Thyroid gland (tissue), 4 donors: ENCODE measurements at regions not wholly inside any gene's neighbourhood (a gene's known extent, or its start where the extent isn't known, plus 50 kb on each side); places are given as distances from the start of the nearest gene placed in this dataset.

Source experiments
- DNase-seq, 2 donors: peaks; one replicate each; pipeline ENCODE4 v3.0.0-alpha.2; 2019
- H3K27ac ChIP-seq, 3 donors: fragments of 200-600 bp; sonication (generic); 1 replicate in 2 of 3; 2 replicates in 1 of 3; pipeline ENCODE4 v1.5.1; 2016 to 2019; ENCODE audit warnings: mild to moderate bottlenecking in 1 of 3, moderate library complexity in 1 of 3
- H3K27me3 ChIP-seq: fragments of 200-600 bp; sonication (generic); one replicate; pipeline ENCODE4 v1.5.1; 2019
- H3K36me3 ChIP-seq, 2 donors: fragments of 200-600 bp; sonication (generic); one replicate each; pipeline ENCODE4 v1.5.1; 2016 to 2019
- H3K4me1 ChIP-seq, 2 donors: fragments of 200-600 bp; sonication (generic); one replicate each; pipeline ENCODE4 v1.5.1; 2017 to 2019
- H3K4me3 ChIP-seq, 3 donors: fragments of 200-600 bp; sonication (generic); replicated peaks in 1 of 3; 1 replicate in 2 of 3; 2 replicates in 1 of 3; pipeline ENCODE4 v1.5.1; 2016; ENCODE audit warnings: mild to moderate bottlenecking in 1 of 3
- H3K9me3 ChIP-seq: fragments of 200-600 bp; sonication (generic); one replicate; pipeline ENCODE4 v1.5.1; 2017
- CTCF ChIP-seq, 6 experiments: fragments of 200-600 bp in 3 of 6; fragments of 450-650 bp in 3 of 6; sonication (generic) in 3 of 6; IDR thresholded peaks; one replicate each; pipeline ENCODE4 v1.5.1; 2016 to 2019; ENCODE audit warnings: antibody characterized with exemption in 6 of 6, mild to moderate bottlenecking in 2 of 6, inconsistent platforms in 1 of 6, moderate library complexity in 1 of 6
- POLR2A ChIP-seq, 2 donors: fragments of 450-650 bp; IDR thresholded peaks; one replicate each; pipeline ENCODE4 v1.6.1; 2017; ENCODE audit warnings: antibody characterized with exemption in 2 of 2, mild to moderate bottlenecking in 2 of 2, moderate library complexity in 1 of 2
- WGBS, 2 donors: methylation state at CpG; one replicate each; pipeline ENCODE4 v1.1.5; 2017; 5-methylcytosine and 5-hydroxymethylcytosine counted together
- intact Hi-C: fragments of 100-400 bp; cut with DNase I; formaldehyde crosslinking; loops from one replicate; pipeline ENCODE4 v1.15.1; 2023

- TF ChIP-seq CTCF (IDR thresholded peaks at IDR 0.05) (no peak), POLR2A (IDR thresholded peaks at IDR 0.05) (no peak)
- Histone ChIP-seq H3K27ac (no peak overlapping the region), H3K4me1 (peaks cover 13 to 23% of the 10 kb centered on the region in 2 donors), H3K36me3 (no peaks in the 10 kb centered on the region), H3K4me3 (no peak overlapping the region), H3K9me3 (no peaks in the 10 kb centered on the region), H3K27me3 (no peaks in the 10 kb centered on the region)
- intact Hi-C loops: no loop called here
- 84 to 88% methylated on average over 3 of the region's 3 CpGs for WGBS, 2 donors
- no peak for DNase-seq
Measured at GRCh38 chr1:55990007-55990406, 589.4 kb downstream of the PLPP3 start.

GRCh38 chr1:55988963-55989452 is 590.4 kb downstream of the PLPP3 start:
- intact Hi-C loops: no loop called here
- TF ChIP-seq POLR2A (IDR thresholded peaks at IDR 0.05) (no peak), CTCF (IDR thresholded peaks at IDR 0.05) (no peak)
- no peaks in the 10 kb centered on the region for H3K9me3 ChIP-seq
- peaks cover 13 to 23% of the 10 kb centered on the region in 2 donors for H3K4me1 ChIP-seq
- H3K4me3 ChIP-seq: no peak overlapping the region
- WGBS, 2 donors: 95% methylated on average over 1 of the region's 1 CpG
- DNase-seq: no peak
- no peaks in the 10 kb centered on the region for H3K36me3 ChIP-seq
- H3K27me3 ChIP-seq: no peaks in the 10 kb centered on the region
- no peak overlapping the region for H3K27ac ChIP-seq

GRCh38 chr1:55987491-55988249 is 591.7 kb downstream of the PLPP3 start:
- Histone ChIP-seq H3K27me3 (no peaks in the 10 kb centered on the region), H3K4me3 (no peak overlapping the region), H3K4me1 (peaks cover 13 to 23% of the 10 kb centered on the region in 2 donors), H3K27ac (peak overlapping the region in 1 of 3 donors; percentile 20), H3K36me3 (no peaks in the 10 kb centered on the region), H3K9me3 (no peaks in the 10 kb centered on the region)
- intact Hi-C loops: no loop called here
- 73 to 80% methylated on average over 4 of the region's 4 CpGs for WGBS, 2 donors
- TF ChIP-seq CTCF (IDR thresholded peaks at IDR 0.05) (no peak), POLR2A (IDR thresholded peaks at IDR 0.05) (no peak)
- DNase-seq: peak; percentile 5 to 6

- intact Hi-C loops: no loop called here
- Histone ChIP-seq H3K27me3 (no peaks in the 10 kb centered on the region), H3K4me3 (no peak overlapping the region), H3K4me1 (peaks cover 13 to 20% of the 10 kb centered on the region in 2 donors), H3K9me3 (no peaks in the 10 kb centered on the region), H3K27ac (no peak overlapping the region), H3K36me3 (no peaks in the 10 kb centered on the region)
- DNase-seq: no peak
- 89 to 91% methylated on average over 1 of the region's 1 CpG for whole genome bisulfite sequencing, 2 donors
- TF ChIP-seq CTCF (IDR thresholded peaks at IDR 0.05) (no peak), POLR2A (IDR thresholded peaks at IDR 0.05) (no peak)
Measured at GRCh38 chr1:55986003-55986402, 593.4 kb downstream of the PLPP3 start.

GRCh38 chr1:55981010-55981650 is 598.2 kb downstream of the PLPP3 start:
- Histone ChIP-seq H3K9me3 (no peaks in the 10 kb centered on the region), H3K27me3 (no peaks in the 10 kb centered on the region), H3K36me3 (no peaks in the 10 kb centered on the region), H3K4me1 (peaks cover 0 to 4% of the 10 kb centered on the region in 2 donors), H3K27ac (no peak overlapping the region), H3K4me3 (no peak overlapping the region)
- intact Hi-C loops: no loop called here
- WGBS, 2 donors: 96 to 97% methylated on average over 2 of the region's 2 CpGs
- no peak for TF ChIP-seq POLR2A (IDR thresholded peaks at IDR 0.05)
- no peak for TF ChIP-seq CTCF (IDR thresholded peaks at IDR 0.05)
- no peak for DNase-seq
